Endodermal cell (in vitro differentiated cells): ENCODE measurements at regions not wholly inside any gene's neighbourhood (a gene's known extent, or its start where the extent isn't known, plus 50 kb on each side); places are given as distances from the start of the nearest gene placed in this dataset.
"Not testable (repeated sequence)": the region's sequence is repeated elsewhere in the genome, so short reads cannot be mapped to it uniquely, and the experiment has no call there.

ENCODE experiments used
- DNase-seq: peaks from one replicate; pipeline ENCODE4 v3.0.0-alpha.2; 2017
- H3K27ac ChIP-seq: 2 replicates; pipeline ENCODE4 v1.5.1; 2013; ENCODE audit warnings: mild to moderate bottlenecking, low read depth, low read length, moderate library complexity
- H3K27me3 ChIP-seq: 2 replicates; pipeline ENCODE4 v1.6.1; 2013; ENCODE audit warnings: mild to moderate bottlenecking, low read length, moderate library complexity; ENCODE audit not compliant: insufficient read depth, control insufficient read depth, poor library complexity, severe bottlenecking
- H3K36me3 ChIP-seq: 2 replicates; pipeline ENCODE4 v1.7.0; 2013; ENCODE audit warnings: mild to moderate bottlenecking, low read length, moderate library complexity; ENCODE audit not compliant: control insufficient read depth, insufficient read depth
- H3K4me1 ChIP-seq: one replicate; pipeline ENCODE4 v1.7.0; 2013; ENCODE audit warnings: low read length; ENCODE audit not compliant: control insufficient read depth, insufficient read depth
- H3K4me3 ChIP-seq: 2 replicates; pipeline ENCODE4 v1.5.1; 2013; ENCODE audit warnings: mild to moderate bottlenecking, low read length, moderate library complexity
- H3K9ac ChIP-seq: 2 replicates; pipeline ENCODE4 v1.6.1; 2013; ENCODE audit warnings: mild to moderate bottlenecking, low read length, moderate library complexity; ENCODE audit not compliant: poor library complexity, severe bottlenecking; ENCODE audit errors: extremely low read depth
- H3K9me3 ChIP-seq: 2 replicates; pipeline ENCODE4 v1.6.1; 2013; ENCODE audit warnings: mild to moderate bottlenecking, low read length, moderate library complexity; ENCODE audit not compliant: control insufficient read depth
- H3K27ac Mint-ChIP-seq: 2 replicates; pipeline ENCODE4 v1.8.0; 2020; ENCODE audit warnings: mixed read lengths
- H3K27me3 Mint-ChIP-seq: 2 replicates; pipeline ENCODE4 v1.8.0; 2021; ENCODE audit warnings: mild to moderate bottlenecking, mixed read lengths; ENCODE audit not compliant: insufficient read depth
- H3K36me3 Mint-ChIP-seq: 2 replicates; pipeline ENCODE4 v1.8.0; 2020; ENCODE audit warnings: low read depth, mixed read lengths
- H3K4me1 Mint-ChIP-seq: 2 replicates; pipeline ENCODE4 v1.8.0; 2020; ENCODE audit warnings: mixed read lengths
- H3K4me3 Mint-ChIP-seq: 2 replicates; pipeline ENCODE4 v1.8.0; 2020; ENCODE audit warnings: mild to moderate bottlenecking, moderate library complexity, mixed read lengths
- H3K9me3 Mint-ChIP-seq: 2 replicates; pipeline ENCODE4 v1.8.0; 2020; ENCODE audit warnings: mild to moderate bottlenecking, mixed read lengths
- CTCF ChIP-seq: fragments of 200-600 bp; sonication (generic); conservative IDR thresholded peaks from 2 replicates; pipeline ENCODE4 v1.5.0; 2021; ENCODE audit warnings: antibody characterized with exemption, mild to moderate bottlenecking
- WGBS, 2 experiments: methylation state at CpG; one replicate each; pipeline versions ENCODE4 v1.1.5 to v1.1.7; 2013; ENCODE audit warnings: missing lambda C conversion rate in 2 of 2, mixed read lengths in 1 of 2; ENCODE audit not compliant: insufficient coverage in 1 of 2, insufficient read length in 1 of 2; 5-methylcytosine and 5-hydroxymethylcytosine counted together

GRCh38 chr6:3615391-3616380 lies 135.8 kb downstream of the PXDC1 start:
- H3K27me3 Mint-ChIP-seq = peaks cover 7% of the 10 kb centered on the region
- 90 to 95% methylated on average over 3 to 11 of the region's 11 CpGs for WGBS, 2 experiments
- Histone ChIP-seq H3K9me3 (no peaks in the 10 kb centered on the region), H3K9ac (no peak overlapping the region), H3K27ac (no peak overlapping the region), H3K27me3 (no peaks in the 10 kb centered on the region), H3K4me3 (no peak overlapping the region), H3K36me3 (no peaks in the 10 kb centered on the region), H3K4me1 (no peaks in the 10 kb centered on the region)
- peak; percentile 33 for DNase-seq
- no peaks in the 10 kb centered on the region for H3K9me3 Mint-ChIP-seq
- H3K4me1 Mint-ChIP-seq = no peaks in the 10 kb centered on the region
- no peak overlapping the region for H3K27ac Mint-ChIP-seq
- no peak for TF ChIP-seq CTCF
- no peak overlapping the region for H3K4me3 Mint-ChIP-seq
- no peaks in the 10 kb centered on the region for H3K36me3 Mint-ChIP-seq

GRCh38 chr6:3614918-3615317 lies 136.6 kb downstream of the PXDC1 start:
- Mint-ChIP-seq H3K4me1 (no peaks in the 10 kb centered on the region), H3K4me3 (no peak overlapping the region), H3K27ac (no peak overlapping the region), H3K9me3 (no peaks in the 10 kb centered on the region), H3K27me3 (peaks cover 5% of the 10 kb centered on the region), H3K36me3 (no peaks in the 10 kb centered on the region)
- no peak overlapping the region for H3K27ac ChIP-seq
- H3K4me1 ChIP-seq = no peaks in the 10 kb centered on the region
- 94 to 95% methylated on average over 2 of the region's 2 CpGs for WGBS, 2 experiments
- no peak overlapping the region for H3K4me3 ChIP-seq
- H3K9ac ChIP-seq = no peak overlapping the region
- H3K9me3 ChIP-seq = no peaks in the 10 kb centered on the region
- DNase-seq = no peak
- H3K27me3 ChIP-seq = no peaks in the 10 kb centered on the region
- TF ChIP-seq CTCF = no peak
- no peaks in the 10 kb centered on the region for H3K36me3 ChIP-seq

GRCh38 chr6:3613565-3613964 lies 137.9 kb downstream of the PXDC1 start:
- H3K4me3 Mint-ChIP-seq, H3K36me3 ChIP-seq: not testable (repeated sequence)

More at GRCh38 chr6:3613565-3613964, 137.9 kb downstream of the PXDC1 start:
- H3K36me3 Mint-ChIP-seq, H3K4me3 ChIP-seq, H3K27me3 ChIP-seq, H3K9me3 Mint-ChIP-seq, H3K27ac ChIP-seq, H3K27ac Mint-ChIP-seq, DNase-seq, H3K4me1 ChIP-seq, H3K4me1 Mint-ChIP-seq, H3K9ac ChIP-seq, H3K9me3 ChIP-seq, H3K27me3 Mint-ChIP-seq: not testable (repeated sequence)
- 100% methylated on average over 1 of the region's 1 CpG; no CpG with 5 or more reads in 1 of the 2 experiments for WGBS, 2 experiments
